IMR-90 (cell line): ENCODE measurements at regions not wholly inside any gene's neighbourhood (a gene's known extent, or its start where the extent isn't known, plus 50 kb on each side); places are given as distances from the start of the nearest gene placed in this dataset.

Experiments used
- ATAC-seq: fragments of 200-7000 bp; cut with Tn5 transposase; 2 replicates; pipeline ENCODE4 v1.9.1; 2020; ENCODE audit warnings: low read depth, mild to moderate bottlenecking, moderate library complexity
- BruUV-seq: library from RNA; stranded (reverse); fragments of 400-500 nt; replicated peaks from 2 replicates; lab custom pipeline; 2021; lab: Mats Ljungman, UMichigan
- CTCF ChIA-PET: fragments of 300-600 bp; formaldehyde crosslinking; extraction: SDS; loops from one replicate; lab custom pipeline; 2021; ENCODE audit warnings: antibody characterized with exemption; lab: Yijun Ruan, JAX
- POLR2A ChIA-PET: fragments of 300-600 bp; sonication (Branson Sonifier 250); formaldehyde crosslinking; loops from one replicate; lab custom pipeline; 2022; ENCODE audit warnings: antibody characterized with exemption; ENCODE audit not compliant: unreplicated experiment; lab: Charles Lee
- DNase-seq: peaks from one replicate; pipeline ENCODE4 v3.0.0; 2013
- H2AFZ ChIP-seq: replicated peaks from 2 replicates; pipeline ENCODE3; 2013; ENCODE audit warnings: low read length, mild to moderate bottlenecking; ENCODE audit not compliant: poor library complexity
- H2AK5ac ChIP-seq: 2 replicates; pipeline ENCODE4 v1.6.1; 2013; ENCODE audit warnings: low read depth, low read length, inconsistent platforms
- H2AK9ac ChIP-seq: replicated peaks from 2 replicates; pipeline ENCODE3; 2013; ENCODE audit warnings: mild to moderate bottlenecking, low read depth, low read length, moderate library complexity; ENCODE audit not compliant: poor library complexity
- H2BK120ac ChIP-seq: 2 replicates; pipeline ENCODE4 v1.6.1; 2013; ENCODE audit warnings: low read depth, low read length, inconsistent platforms
- H2BK15ac ChIP-seq: 3 replicates; pipeline ENCODE4 v1.6.1; 2013; ENCODE audit warnings: low read depth, low read length, inconsistent platforms
- H2BK20ac ChIP-seq: 2 replicates; pipeline ENCODE4 v1.6.1; 2013; ENCODE audit warnings: low read depth, mild to moderate bottlenecking, inconsistent platforms, low read length, moderate library complexity
- H2BK5ac ChIP-seq: 2 replicates; pipeline ENCODE4 v1.6.1; 2013; ENCODE audit warnings: mild to moderate bottlenecking, low read depth, low read length, inconsistent platforms; ENCODE audit not compliant: poor library complexity, severe bottlenecking
- H3K14ac ChIP-seq: replicated peaks from 2 replicates; pipeline ENCODE4 v1.6.1; 2013; ENCODE audit warnings: low read depth, low read length, inconsistent platforms
- H3K18ac ChIP-seq: 2 replicates; pipeline ENCODE4 v1.6.1; 2013; ENCODE audit warnings: low read depth, low read length, control low read depth
- H3K23ac ChIP-seq: 2 replicates; pipeline ENCODE4 v1.6.1; 2013; ENCODE audit warnings: low read depth, low read length, inconsistent platforms
- H3K27ac ChIP-seq: 2 replicates; pipeline ENCODE4 v1.5.1; 2013; ENCODE audit warnings: mild to moderate bottlenecking, control low read depth, low read length; ENCODE audit not compliant: insufficient read depth
- H3K27me3 ChIP-seq: 2 replicates; pipeline ENCODE4 v1.6.1; 2013; ENCODE audit warnings: low read length; ENCODE audit not compliant: control insufficient read depth, insufficient read depth
- H3K36me3 ChIP-seq: 2 replicates; pipeline ENCODE4 v1.6.1; 2013; ENCODE audit warnings: low read length, mixed read lengths; ENCODE audit not compliant: control insufficient read depth, insufficient read depth
- H3K4ac ChIP-seq: 2 replicates; pipeline ENCODE4 v1.6.1; 2013; ENCODE audit warnings: low read depth, low read length, inconsistent platforms
- H3K4me1 ChIP-seq: 2 replicates; pipeline ENCODE4 v1.6.1; 2013; ENCODE audit warnings: low read length, mixed read lengths; ENCODE audit not compliant: control insufficient read depth, insufficient read depth
- H3K4me2 ChIP-seq: 2 replicates; pipeline ENCODE4 v1.6.1; 2013; ENCODE audit warnings: low read depth, mild to moderate bottlenecking, control low read depth, low read length, moderate library complexity
- H3K4me3 ChIP-seq: 2 replicates; pipeline ENCODE4 v1.5.1; 2013; ENCODE audit warnings: low read depth, mild to moderate bottlenecking, control low read depth, low read length, moderate library complexity; ENCODE audit not compliant: insufficient read depth
- H3K56ac ChIP-seq: 2 replicates; pipeline ENCODE4 v1.6.1; 2013; ENCODE audit warnings: low read length, inconsistent platforms; ENCODE audit not compliant: insufficient read depth; ENCODE audit errors: extremely low read depth
- H3K79me1 ChIP-seq, 2 experiments: 2 replicates each; pipeline ENCODE4 v1.6.1; 2013; ENCODE audit warnings: low read length in 2 of 2, inconsistent platforms in 1 of 2, low read depth in 1 of 2
- H3K9ac ChIP-seq: 2 replicates; pipeline ENCODE4 v1.6.1; 2013; ENCODE audit warnings: low read depth, low read length, control low read depth
- H3K9me1 ChIP-seq: 2 replicates; pipeline ENCODE4 v1.6.1; 2013; ENCODE audit warnings: low read length, inconsistent platforms; ENCODE audit not compliant: insufficient read depth
- H3K9me3 ChIP-seq: 2 replicates; pipeline ENCODE4 v1.6.1; 2013; ENCODE audit warnings: low read length; ENCODE audit not compliant: control insufficient read depth, insufficient read depth
- H4K20me1 ChIP-seq: 2 replicates; pipeline ENCODE4 v1.6.1; 2013; ENCODE audit warnings: low read length, inconsistent platforms; ENCODE audit not compliant: insufficient read depth
- H4K5ac ChIP-seq: 2 replicates; pipeline ENCODE4 v1.6.1; 2013; ENCODE audit warnings: mild to moderate bottlenecking, low read depth, low read length, control low read depth
- H4K8ac ChIP-seq, 2 experiments: 2 replicates each; pipeline ENCODE4 v1.6.1; 2013; ENCODE audit warnings: low read depth in 2 of 2, low read length in 2 of 2, control low read depth in 1 of 2, inconsistent platforms in 1 of 2
- H4K91ac ChIP-seq: 2 replicates; pipeline ENCODE4 v1.6.1; 2013; ENCODE audit warnings: low read depth, low read length, inconsistent platforms; ENCODE audit not compliant: insufficient read depth
- BHLHE40 ChIP-seq: fragments of 150-350 bp; IDR thresholded peaks from 2 replicates; pipeline ENCODE4 v1.6.1; 2016; ENCODE audit warnings: mild to moderate bottlenecking, low read depth, low read length
- CEBPB ChIP-seq: IDR thresholded peaks from 2 replicates; pipeline ENCODE4 v1.6.1; 2012; ENCODE audit warnings: low read depth, low read length, improper control_type of control experiment
- CHD1 ChIP-seq: IDR thresholded peaks from 2 replicates; pipeline ENCODE4 v1.6.1; 2012; ENCODE audit warnings: low read depth, low read length, improper control_type of control experiment
- FOS ChIP-seq: fragments of 150-350 bp; IDR thresholded peaks from 2 replicates; pipeline ENCODE4 v1.6.1; 2016; ENCODE audit warnings: low read depth, low read length
- MAFK ChIP-seq: IDR thresholded peaks from 2 replicates; pipeline ENCODE4 v1.6.1; 2012; ENCODE audit warnings: low read depth, low read length, improper control_type of control experiment
- MAZ ChIP-seq: IDR thresholded peaks from 2 replicates; pipeline ENCODE4 v1.6.1; 2012; ENCODE audit warnings: low read depth, mild to moderate bottlenecking, low read length, improper control_type of control experiment, moderate library complexity, borderline replicate concordance
- MXI1 ChIP-seq: IDR thresholded peaks from 2 replicates; pipeline ENCODE4 v1.6.1; 2012; ENCODE audit warnings: low read depth, mild to moderate bottlenecking, low read length, moderate library complexity, borderline replicate concordance
- NFE2L2 ChIP-seq: fragments of 150-350 bp; IDR thresholded peaks from 2 replicates; pipeline ENCODE4 v1.6.1; 2016; ENCODE audit warnings: low read depth, mild to moderate bottlenecking, low read length
- POLR2A ChIP-seq: IDR thresholded peaks from 2 replicates; pipeline ENCODE4 v1.6.1; 2012; ENCODE audit warnings: mild to moderate bottlenecking, low read depth, low read length
- RAD21 ChIP-seq: IDR thresholded peaks from 2 replicates; pipeline ENCODE4 v1.6.1; 2012; ENCODE audit warnings: low read length, improper control_type of control experiment
- RCOR1 ChIP-seq: IDR thresholded peaks from 2 replicates; pipeline ENCODE4 v1.6.1; 2012; ENCODE audit warnings: mild to moderate bottlenecking, low read length, improper control_type of control experiment; ENCODE audit not compliant: insufficient replicate concordance
- RFX5 ChIP-seq: IDR thresholded peaks from 2 replicates; pipeline ENCODE4 v1.8.0; 2012; ENCODE audit warnings: low read depth, mild to moderate bottlenecking, low read length, moderate library complexity
- SMC3 ChIP-seq: fragments of 150-350 bp; IDR thresholded peaks from 2 replicates; pipeline ENCODE4 v1.6.1; 2016; ENCODE audit warnings: low read depth, mild to moderate bottlenecking, antibody characterized with exemption, low read length, moderate library complexity
- WGBS, 2 experiments: methylation state at CpG; one replicate each; pipeline versions ENCODE4 v1.1.5 to v1.1.7; 2013; ENCODE audit warnings: missing lambda C conversion rate in 2 of 2; ENCODE audit not compliant: insufficient read length in 1 of 2; ENCODE audit errors: extremely low coverage in 2 of 2; 5-methylcytosine and 5-hydroxymethylcytosine counted together
- dilution Hi-C: fragments of 300-500 bp; cut with HindIII; formaldehyde crosslinking; loops from one replicate; pipeline ENCODE4 v1.14.3; 2018; ENCODE audit warnings: low sequenced_read_pairs; ENCODE audit not compliant: unreplicated experiment
- in situ Hi-C: fragments of 300-500 bp; cut with MboI; formaldehyde crosslinking; loops from 3 replicates; pipeline ENCODE4 v1.14.3; 2019; ENCODE audit warnings: low sequenced_read_pairs, inconsistent platforms, mixed read lengths
- intact Hi-C: fragments of 100-400 bp; cut with micrococcal nuclease; formaldehyde crosslinking; loops from 2 replicates; pipeline ENCODE4 v1.10.0; 2022
- TF ChIP-seq, protein P1 (sequence below): fragments of 150-350 bp; IDR thresholded peaks from 2 replicates; pipeline ENCODE4 v1.6.1; 2017; ENCODE audit warnings: mild to moderate bottlenecking, antibody characterized with exemption, low read length, low read depth
- TF ChIP-seq, protein P2 (sequence below): conservative IDR thresholded peaks from 2 replicates; pipeline ENCODE4 v1.5.1; 2012; ENCODE audit warnings: mild to moderate bottlenecking, low read depth, low read length, improper control_type of control experiment

DNA sequence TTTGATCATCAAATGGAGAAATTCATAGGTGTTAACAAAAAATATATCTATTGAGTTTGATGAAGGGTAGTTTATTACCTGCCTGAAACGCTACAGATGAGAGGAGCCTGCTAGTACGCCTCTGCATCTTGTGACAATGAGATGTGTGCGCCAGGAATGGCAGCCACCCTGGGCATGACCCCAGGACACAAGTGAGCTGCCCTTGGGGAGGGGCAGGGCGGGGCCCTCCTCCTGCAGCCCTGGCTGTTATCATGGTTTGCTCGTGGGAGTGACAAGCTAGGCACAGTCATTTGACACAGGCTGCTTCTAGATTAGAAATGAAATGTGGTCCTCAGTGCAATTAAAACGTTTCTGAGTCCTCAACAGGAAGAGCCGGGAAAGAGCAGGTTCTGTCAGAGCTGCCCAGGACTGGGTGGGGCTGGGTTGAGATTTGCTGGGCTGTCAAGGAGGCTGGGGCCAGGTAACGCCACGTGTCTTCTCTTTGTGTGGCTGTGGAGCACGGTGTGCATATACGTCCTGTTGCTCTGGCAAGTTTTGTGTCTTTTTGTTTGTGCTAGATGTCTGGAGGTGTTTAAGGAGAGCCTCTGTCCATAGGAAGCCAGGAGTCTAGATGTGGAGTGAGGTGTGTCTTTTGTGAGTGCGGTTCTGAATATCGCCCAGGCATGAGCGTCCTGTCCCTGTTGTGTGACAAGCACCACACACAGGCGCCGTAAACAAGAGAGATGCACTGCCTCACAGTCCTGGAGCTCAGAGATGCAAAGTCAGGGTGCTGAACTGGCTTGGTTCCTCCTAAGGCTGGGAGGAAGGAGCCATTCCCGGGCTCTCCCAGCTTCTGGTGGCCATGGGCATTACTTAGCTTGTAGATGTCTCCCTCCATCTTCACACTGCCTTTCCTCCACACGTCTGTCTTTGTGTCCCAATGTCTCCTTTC lies 129.0 kb upstream of the IRX4 start:
- Histone ChIP-seq H3K4me2 (no peak overlapping the region), H3K4me3 (no peak overlapping the region), H3K18ac (no peak overlapping the region), H3K9me3 (no peaks in the 10 kb centered on the region), H2BK20ac (no peak overlapping the region), H2BK15ac (no peak overlapping the region), H3K4me1 (no peaks in the 10 kb centered on the region), H4K8ac (no peak overlapping the region), H2AK9ac (no peak overlapping the region), H3K4ac (no peak overlapping the region), H3K14ac (no peak overlapping the region), H3K9ac (no peak overlapping the region), H2AK5ac (no peak overlapping the region), H3K27ac (no peak overlapping the region), H3K79me1 (no peaks in the 10 kb centered on the region), H3K27me3 (no peaks in the 10 kb centered on the region; the same call in 1 of the 2 replicates), H2BK5ac (no peak overlapping the region), H3K9me1 (no peaks in the 10 kb centered on the region), H4K91ac (no peak overlapping the region), H3K23ac (no peak overlapping the region), H3K36me3 (no peaks in the 10 kb centered on the region), H4K20me1 (no peaks in the 10 kb centered on the region), H3K56ac (no peak overlapping the region), H4K5ac (no peak overlapping the region), H2AFZ (no peak overlapping the region), H2BK120ac (no peak overlapping the region)
- ATAC-seq (no peak), DNase-seq (no peak)
- in situ Hi-C loops: no loop called here
- dilution Hi-C loops: no loop called here
- BruUV-seq: no TSS peak
- 47% methylated on average over 6 of the region's 18 CpGs; no CpG with 5 or more reads in 1 of the 2 experiments for WGBS, 2 experiments
- intact Hi-C loops: no loop called here
- CTCF ChIA-PET: no interaction called here
- POLR2A ChIA-PET: interaction anchor here (0.6 kb wide), 1 partner anchor 237 kb away, joined by 3 read pairs; no protein-coding TSS in a partner anchor
- TF ChIP-seq MXI1 (no peak), RCOR1 (no peak), SMC3 (no peak), CHD1 (no peak), POLR2A (no peak), FOS (no peak), MAFK (no peak), MAZ (no peak), RFX5 (no peak), NFE2L2 (no peak), RAD21 (no peak), CEBPB (no peak), BHLHE40 (no peak)
- TF ChIP-seq, protein P1, sequence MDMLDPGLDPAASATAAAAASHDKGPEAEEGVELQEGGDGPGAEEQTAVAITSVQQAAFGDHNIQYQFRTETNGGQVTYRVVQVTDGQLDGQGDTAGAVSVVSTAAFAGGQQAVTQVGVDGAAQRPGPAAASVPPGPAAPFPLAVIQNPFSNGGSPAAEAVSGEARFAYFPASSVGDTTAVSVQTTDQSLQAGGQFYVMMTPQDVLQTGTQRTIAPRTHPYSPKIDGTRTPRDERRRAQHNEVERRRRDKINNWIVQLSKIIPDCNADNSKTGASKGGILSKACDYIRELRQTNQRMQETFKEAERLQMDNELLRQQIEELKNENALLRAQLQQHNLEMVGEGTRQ: no peak
- TF ChIP-seq, protein P2, sequence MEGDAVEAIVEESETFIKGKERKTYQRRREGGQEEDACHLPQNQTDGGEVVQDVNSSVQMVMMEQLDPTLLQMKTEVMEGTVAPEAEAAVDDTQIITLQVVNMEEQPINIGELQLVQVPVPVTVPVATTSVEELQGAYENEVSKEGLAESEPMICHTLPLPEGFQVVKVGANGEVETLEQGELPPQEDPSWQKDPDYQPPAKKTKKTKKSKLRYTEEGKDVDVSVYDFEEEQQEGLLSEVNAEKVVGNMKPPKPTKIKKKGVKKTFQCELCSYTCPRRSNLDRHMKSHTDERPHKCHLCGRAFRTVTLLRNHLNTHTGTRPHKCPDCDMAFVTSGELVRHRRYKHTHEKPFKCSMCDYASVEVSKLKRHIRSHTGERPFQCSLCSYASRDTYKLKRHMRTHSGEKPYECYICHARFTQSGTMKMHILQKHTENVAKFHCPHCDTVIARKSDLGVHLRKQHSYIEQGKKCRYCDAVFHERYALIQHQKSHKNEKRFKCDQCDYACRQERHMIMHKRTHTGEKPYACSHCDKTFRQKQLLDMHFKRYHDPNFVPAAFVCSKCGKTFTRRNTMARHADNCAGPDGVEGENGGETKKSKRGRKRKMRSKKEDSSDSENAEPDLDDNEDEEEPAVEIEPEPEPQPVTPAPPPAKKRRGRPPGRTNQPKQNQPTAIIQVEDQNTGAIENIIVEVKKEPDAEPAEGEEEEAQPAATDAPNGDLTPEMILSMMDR: no peak
